ENCODE measurements at regions not wholly inside any gene's neighbourhood (a gene's known extent, or its start where the extent isn't known, plus 50 kb on each side); places are given as distances from the start of the nearest gene placed in this dataset.

GRCh38 chrX:113947548-113947947, 636.3 kb upstream of the HTR2C start:
- no peaks in the 10 kb centered on the region for H3K9me3 Mint-ChIP-seq
- H3K4me3 Mint-ChIP-seq = no peak overlapping the region
- no peak overlapping the region for H3K27ac Mint-ChIP-seq
- no peak for DNase-seq
- ATAC-seq = no peak
- H3K27me3 Mint-ChIP-seq = no peaks in the 10 kb centered on the region
- H3K4me1 Mint-ChIP-seq = no peaks in the 10 kb centered on the region

GRCh38 chrX:113935518-113935917, 648.4 kb upstream of the HTR2C start:
- ATAC-seq = no peak
- Mint-ChIP-seq H3K4me3 (no peak overlapping the region), H3K9me3 (no peaks in the 10 kb centered on the region), H3K4me1 (no peaks in the 10 kb centered on the region), H3K27me3 (no peaks in the 10 kb centered on the region), H3K27ac (no peak overlapping the region)
- DNase-seq = no peak

- Mint-ChIP-seq H3K4me3 (no peak overlapping the region), H3K27ac (no peak overlapping the region), H3K9me3 (no peaks in the 10 kb centered on the region), H3K4me1 (no peaks in the 10 kb centered on the region), H3K27me3 (no peaks in the 10 kb centered on the region)
- DNase-seq (no peak), ATAC-seq (no peak)
Measured at GRCh38 chrX:113933931-113934330, 650.0 kb upstream of the HTR2C start.

GRCh38 chrX:113929004-113929403, 654.9 kb upstream of the HTR2C start:
- Mint-ChIP-seq H3K4me3 (no peak overlapping the region), H3K4me1 (no peaks in the 10 kb centered on the region), H3K27ac (no peak overlapping the region), H3K9me3 (no peaks in the 10 kb centered on the region), H3K27me3 (no peaks in the 10 kb centered on the region)
- ATAC-seq (no peak), DNase-seq (no peak)

GRCh38 chrX:113920661-113921060, 663.2 kb upstream of the HTR2C start:
- no peak overlapping the region for H3K4me3 Mint-ChIP-seq
- no peak overlapping the region for H3K27ac Mint-ChIP-seq

GRCh38 chrX:113919387-113919786, 664.5 kb upstream of the HTR2C start:
- Mint-ChIP-seq H3K27me3 (no peaks in the 10 kb centered on the region), H3K4me1 (no peaks in the 10 kb centered on the region), H3K27ac (no peak overlapping the region), H3K9me3 (peaks cover 0 to 5% of the 10 kb centered on the region in 2 donors), H3K4me3 (no peak overlapping the region)
- DNase-seq (no peak), ATAC-seq (no peak)

More at GRCh38 chrX:113920661-113921060, 663.2 kb upstream of the HTR2C start:
- no peaks in the 10 kb centered on the region for H3K4me1 Mint-ChIP-seq
- H3K27me3 Mint-ChIP-seq = no peaks in the 10 kb centered on the region
- no peak for DNase-seq
- H3K9me3 Mint-ChIP-seq = peaks cover 0 to 1% of the 10 kb centered on the region in 2 donors
- ATAC-seq = no peak

GRCh38 chrX:113906168-113906567, 677.7 kb upstream of the HTR2C start:
- H3K4me1 Mint-ChIP-seq = no peaks in the 10 kb centered on the region
- ATAC-seq = no peak
- no peak overlapping the region for H3K4me3 Mint-ChIP-seq
- no peaks in the 10 kb centered on the region for H3K27me3 Mint-ChIP-seq
- no peak overlapping the region for H3K27ac Mint-ChIP-seq
- no peaks in the 10 kb centered on the region for H3K9me3 Mint-ChIP-seq
- no peak for DNase-seq

GRCh38 chrX:113892891-113893290, 691.0 kb upstream of the HTR2C start:
- no peaks in the 10 kb centered on the region for H3K27me3 Mint-ChIP-seq
- no peak for DNase-seq

GRCh38 chrX:113892401-113892800, 691.5 kb upstream of the HTR2C start:
- Mint-ChIP-seq H3K9me3 (no peaks in the 10 kb centered on the region), H3K4me3 (no peak overlapping the region), H3K27me3 (no peaks in the 10 kb centered on the region), H3K27ac (no peak overlapping the region), H3K4me1 (no peaks in the 10 kb centered on the region)
- DNase-seq (no peak), ATAC-seq (no peak)

More at GRCh38 chrX:113892891-113893290, 691.0 kb upstream of the HTR2C start:
- H3K27ac Mint-ChIP-seq = no peak overlapping the region
- H3K4me1 Mint-ChIP-seq = no peaks in the 10 kb centered on the region
- H3K4me3 Mint-ChIP-seq = no peak overlapping the region
- ATAC-seq = no peak
- H3K9me3 Mint-ChIP-seq = no peaks in the 10 kb centered on the region

- H3K4me3 Mint-ChIP-seq = no peak overlapping the region
- DNase-seq (no peak), ATAC-seq (no peak)
- H3K27me3 Mint-ChIP-seq = no peaks in the 10 kb centered on the region
- no peak overlapping the region for H3K27ac Mint-ChIP-seq
- H3K9me3 Mint-ChIP-seq = no peaks in the 10 kb centered on the region
- no peaks in the 10 kb centered on the region for H3K4me1 Mint-ChIP-seq
Measured at GRCh38 chrX:113873056-113873455, 710.8 kb upstream of the HTR2C start.

GRCh38 chrX:113868711-113869110, 715.2 kb upstream of the HTR2C start:
- Mint-ChIP-seq H3K4me3 (no peak overlapping the region), H3K9me3 (no peaks in the 10 kb centered on the region), H3K27ac (no peak overlapping the region), H3K4me1 (no peaks in the 10 kb centered on the region), H3K27me3 (no peaks in the 10 kb centered on the region)
- ATAC-seq (no peak), DNase-seq (no peak)

GRCh38 chrX:113868177-113868576, 715.7 kb upstream of the HTR2C start:
- Mint-ChIP-seq H3K27me3 (no peaks in the 10 kb centered on the region), H3K9me3 (no peaks in the 10 kb centered on the region), H3K4me3 (no peak overlapping the region), H3K27ac (no peak overlapping the region), H3K4me1 (no peaks in the 10 kb centered on the region)
- ATAC-seq (no peak), DNase-seq (no peak)

- H3K4me1 Mint-ChIP-seq = no peaks in the 10 kb centered on the region
- H3K27ac Mint-ChIP-seq = no peak overlapping the region
- no peak for DNase-seq
- no peaks in the 10 kb centered on the region for H3K9me3 Mint-ChIP-seq
- no peak overlapping the region for H3K4me3 Mint-ChIP-seq
- H3K27me3 Mint-ChIP-seq = no peaks in the 10 kb centered on the region
- ATAC-seq = no peak
Measured at GRCh38 chrX:113849408-113849807, 734.5 kb upstream of the HTR2C start.

- no peak for ATAC-seq
- H3K27ac Mint-ChIP-seq = no peak overlapping the region
- H3K27me3 Mint-ChIP-seq = no peaks in the 10 kb centered on the region
- no peaks in the 10 kb centered on the region for H3K9me3 Mint-ChIP-seq
- H3K4me3 Mint-ChIP-seq = no peak overlapping the region
- no peaks in the 10 kb centered on the region for H3K4me1 Mint-ChIP-seq
- no peak for DNase-seq
Measured at GRCh38 chrX:113833096-113834055, 750.5 kb upstream of the HTR2C start.

GRCh38 chrX:113828470-113828869, 755.4 kb upstream of the HTR2C start:
- DNase-seq = no peak
- H3K9me3 Mint-ChIP-seq = peaks cover 0 to 1% of the 10 kb centered on the region in 2 donors
- H3K4me1 Mint-ChIP-seq = no peaks in the 10 kb centered on the region
- no peak for ATAC-seq
- no peaks in the 10 kb centered on the region for H3K27me3 Mint-ChIP-seq
- no peak overlapping the region for H3K27ac Mint-ChIP-seq
- no peak overlapping the region for H3K4me3 Mint-ChIP-seq

- Mint-ChIP-seq H3K27me3 (no peaks in the 10 kb centered on the region), H3K4me1 (no peaks in the 10 kb centered on the region), H3K4me3 (no peak overlapping the region), H3K9me3 (peaks cover 9 to 13% of the 10 kb centered on the region in 2 donors), H3K27ac (no peak overlapping the region)
- ATAC-seq (no peak), DNase-seq (no peak)
Measured at GRCh38 chrX:113818346-113818745, 765.5 kb upstream of the HTR2C start.

- ATAC-seq (no peak), DNase-seq (no peak)
- no peaks in the 10 kb centered on the region for H3K4me1 Mint-ChIP-seq
Measured at GRCh38 chrX:113804819-113805218, 779.1 kb upstream of the HTR2C start.

More at GRCh38 chrX:113804819-113805218, 779.1 kb upstream of the HTR2C start:
- Mint-ChIP-seq H3K9me3 (no peaks in the 10 kb centered on the region), H3K27me3 (no peaks in the 10 kb centered on the region), H3K4me3 (no peak overlapping the region), H3K27ac (no peak overlapping the region)

Measured in stimulated activated naive CD8-positive, alpha-beta T cell treated with anti-CD3 and anti-CD28 coated beads, Interleukin-15, amount 100 ng/mL, for 72 hours (primary cell).